ENCODE measurements at regions not wholly inside any gene's neighbourhood (a gene's known extent, or its start where the extent isn't known, plus 50 kb on each side); places are given as distances from the start of the nearest gene placed in this dataset.

GRCh38 chr15:95365511-95366107 is 964.9 kb upstream of the NR2F2 start:
- DNase-seq (no peak), ATAC-seq (no peak)
- Mint-ChIP-seq H3K9me3 (peaks cover 6% of the 10 kb centered on the region), H3K36me3 (ENCODE audit: low read depth) (no peaks in the 10 kb centered on the region), H3K27me3 (peaks cover 2% of the 10 kb centered on the region), H3K4me3 (no peak overlapping the region), H3K27ac (no peak overlapping the region), H3K4me1 (ENCODE audit: low read depth) (no peaks in the 10 kb centered on the region)
- intact Hi-C loops (cut with micrococcal nuclease): no loop called here
- CTCF ChIA-PET: no interaction called here
- no peak for TF ChIP-seq CTCF (IDR thresholded peaks at IDR 0.05)
- POLR2A ChIA-PET: no interaction called here

DNA sequence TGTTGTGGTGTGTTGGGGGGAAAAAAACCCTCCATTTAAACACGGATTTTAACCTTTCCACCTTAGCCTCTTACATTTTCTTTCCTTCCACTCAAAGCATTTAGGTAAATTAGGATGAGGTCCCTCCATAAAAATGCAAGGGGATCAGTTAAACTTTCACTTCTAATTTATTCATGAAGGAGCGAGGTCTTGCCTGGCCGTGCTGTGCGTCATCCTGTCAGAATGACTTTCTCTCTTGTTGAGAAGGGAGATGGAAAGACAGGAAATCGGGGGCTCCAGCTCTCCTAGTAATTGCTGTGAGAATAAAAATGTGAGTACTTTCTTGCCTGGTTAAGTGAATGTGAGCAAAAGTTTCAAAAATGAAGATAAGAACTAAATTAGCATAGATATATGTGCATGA is 962.3 kb upstream of the NR2F2 start:
- Mint-ChIP-seq H3K4me3 (no peak overlapping the region), H3K27ac (no peak overlapping the region), H3K27me3 (peaks cover 2% of the 10 kb centered on the region), H3K36me3 (ENCODE audit: low read depth) (no peaks in the 10 kb centered on the region), H3K9me3 (no peaks in the 10 kb centered on the region), H3K4me1 (ENCODE audit: low read depth) (no peaks in the 10 kb centered on the region)
- POLR2A ChIA-PET: no interaction called here
- DNase-seq (no peak), ATAC-seq (no peak)
- TF ChIP-seq CTCF (IDR thresholded peaks at IDR 0.05): no peak
- intact Hi-C loops (cut with micrococcal nuclease): no loop called here
- CTCF ChIA-PET: no interaction called here

- no peak for TF ChIP-seq CTCF (IDR thresholded peaks at IDR 0.05)
- CTCF ChIA-PET: no interaction called here
Observed at GRCh38 chr15:95368755-95369601, 961.5 kb upstream of the NR2F2 start.

DNA sequence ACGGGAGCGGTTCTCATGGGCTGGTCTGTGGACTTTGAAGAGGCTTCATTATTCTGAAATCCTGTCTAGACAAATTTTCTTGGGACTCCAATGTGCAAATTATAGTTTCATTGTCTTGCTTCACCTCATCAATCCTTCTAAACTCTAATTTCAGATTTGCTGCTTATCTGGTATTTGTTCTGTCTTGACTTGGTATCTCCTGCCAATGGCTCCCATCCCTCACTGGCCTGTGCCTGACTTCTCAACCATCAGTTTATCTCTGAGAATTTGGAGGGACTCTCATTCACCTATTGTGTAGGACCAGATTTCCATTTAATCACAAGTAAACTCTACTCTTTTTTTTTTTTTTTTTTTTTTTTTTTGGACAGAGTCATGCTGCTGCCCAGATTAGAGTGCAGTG is 960.2 kb upstream of the NR2F2 start:
- POLR2A ChIA-PET: no interaction called here
- no peak for TF ChIP-seq CTCF (IDR thresholded peaks at IDR 0.05)
- ATAC-seq: no peak
- Mint-ChIP-seq H3K4me3 (no peak overlapping the region), H3K27ac (no peak overlapping the region), H3K36me3 (ENCODE audit: low read depth) (no peaks in the 10 kb centered on the region), H3K9me3 (no peaks in the 10 kb centered on the region), H3K4me1 (ENCODE audit: low read depth) (no peaks in the 10 kb centered on the region), H3K27me3 (peaks cover 2% of the 10 kb centered on the region)
- no peak for DNase-seq
- CTCF ChIA-PET: no interaction called here
- intact Hi-C loops (cut with micrococcal nuclease): no loop called here

More at GRCh38 chr15:95368755-95369601, 961.5 kb upstream of the NR2F2 start:
- DNase-seq (no peak), ATAC-seq (no peak)
- no peak overlapping the region for H3K27ac Mint-ChIP-seq
- no peaks in the 10 kb centered on the region for H3K36me3 Mint-ChIP-seq (ENCODE audit: low read depth)
- H3K27me3 Mint-ChIP-seq: peaks cover 2% of the 10 kb centered on the region
- POLR2A ChIA-PET: no interaction called here
- H3K9me3 Mint-ChIP-seq: no peaks in the 10 kb centered on the region
- no peaks in the 10 kb centered on the region for H3K4me1 Mint-ChIP-seq (ENCODE audit: low read depth)
- H3K4me3 Mint-ChIP-seq: no peak overlapping the region
- intact Hi-C loops (cut with micrococcal nuclease): no loop called here

GRCh38 chr15:95371664-95372063 is 958.8 kb upstream of the NR2F2 start:
- Mint-ChIP-seq H3K36me3 (ENCODE audit: low read depth) (no peaks in the 10 kb centered on the region), H3K27ac (no peak overlapping the region), H3K27me3 (peaks cover 3% of the 10 kb centered on the region), H3K9me3 (no peaks in the 10 kb centered on the region), H3K4me1 (ENCODE audit: low read depth) (no peaks in the 10 kb centered on the region), H3K4me3 (no peak overlapping the region)
- no peak for ATAC-seq
- DNase-seq: no peak
- POLR2A ChIA-PET: no interaction called here
- CTCF ChIA-PET: no interaction called here
- no peak for TF ChIP-seq CTCF (IDR thresholded peaks at IDR 0.05)
- intact Hi-C loops (cut with micrococcal nuclease): no loop called here

Data from activated CD8-positive, alpha-beta T cell treated with anti-CD3 and anti-CD28 coated beads for 36 hours (primary cell).